Astrocyte of the hippocampus (primary cell): ENCODE measurements at regions not wholly inside any gene's neighbourhood (a gene's known extent, or its start where the extent isn't known, plus 50 kb on each side); places are given as distances from the start of the nearest gene placed in this dataset.

Experiments used
- DNase-seq: peaks from one replicate; pipeline ENCODE4 v3.0.0; 2011; ENCODE audit warnings: low read depth, low spot score

DNA sequence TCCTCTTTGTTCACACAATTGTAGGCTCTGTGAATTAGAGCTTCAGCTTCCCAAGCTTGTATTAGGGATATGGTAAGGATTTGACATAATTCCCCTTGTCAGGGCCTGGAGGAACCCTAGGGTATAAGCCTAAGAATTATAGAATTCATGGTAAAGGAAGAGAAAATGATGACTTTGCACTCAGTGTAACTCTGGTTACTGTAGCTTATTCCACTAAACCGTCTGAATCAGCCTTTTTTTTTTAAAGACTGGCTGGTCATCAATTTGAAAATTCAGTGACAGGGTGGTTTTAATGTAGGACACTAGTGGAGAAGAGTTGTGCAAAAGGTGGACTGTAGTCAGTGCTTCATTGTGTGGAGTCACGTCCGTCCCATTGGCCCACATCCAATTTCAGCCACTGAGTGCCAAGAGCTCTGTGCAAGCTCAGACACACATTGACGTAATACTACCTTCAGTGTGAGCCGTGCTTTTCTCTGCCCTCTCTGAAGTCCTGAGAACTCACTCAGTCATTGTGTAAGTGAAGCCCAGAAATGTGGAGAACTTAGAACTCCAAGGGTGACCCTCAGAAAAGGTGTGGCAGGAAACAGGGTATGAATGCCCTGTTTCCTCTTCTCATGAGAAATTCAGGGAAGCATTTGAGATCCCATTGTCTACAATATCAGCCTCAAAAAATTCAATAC is 449.8 kb downstream of the C4orf33 start:
- DNase-seq = peak; percentile 67

DNA sequence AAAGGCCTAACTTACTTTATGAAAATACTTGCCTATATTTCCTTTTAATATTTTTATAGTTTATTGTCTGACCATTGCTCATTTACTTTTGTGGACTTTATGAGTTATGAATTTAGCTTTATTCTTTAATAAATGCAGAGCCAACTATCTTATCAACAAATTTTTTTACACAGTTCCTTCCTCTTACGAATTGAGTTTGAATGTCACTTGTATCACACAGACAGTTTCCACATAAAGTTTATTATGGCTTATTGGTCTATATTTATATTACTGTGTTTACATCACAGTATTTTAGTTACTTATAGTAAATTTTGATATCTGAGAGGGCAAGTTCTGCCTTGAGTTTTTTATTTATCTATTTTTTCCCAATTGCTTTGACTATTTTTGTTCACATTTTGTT is 450.6 kb downstream of the C4orf33 start:
- DNase-seq = no peak

DNA sequence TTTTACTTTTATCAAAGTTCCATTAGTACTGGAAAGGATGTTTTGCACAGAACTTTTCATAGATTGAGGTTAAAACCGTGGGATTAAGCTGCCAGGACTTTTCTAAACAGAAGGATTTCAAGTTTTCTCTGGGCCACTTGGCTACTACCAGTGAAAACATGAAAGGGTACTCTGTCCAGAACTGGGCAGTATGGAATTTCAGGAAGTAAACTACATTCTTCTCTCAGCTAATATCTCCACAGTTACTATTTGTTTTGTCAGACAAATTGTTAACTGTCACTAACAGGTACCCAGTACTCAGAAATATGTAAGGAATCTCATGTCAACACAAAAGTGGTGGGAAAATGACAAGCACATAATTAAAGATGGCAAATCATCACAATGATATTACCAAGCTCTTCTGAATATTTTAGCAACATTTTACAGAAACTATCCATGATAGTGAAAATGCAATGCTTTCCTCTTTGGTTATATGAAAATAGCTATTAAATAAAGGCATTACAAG is 454.4 kb downstream of the C4orf33 start:
- peak; percentile 55 for DNase-seq

DNA sequence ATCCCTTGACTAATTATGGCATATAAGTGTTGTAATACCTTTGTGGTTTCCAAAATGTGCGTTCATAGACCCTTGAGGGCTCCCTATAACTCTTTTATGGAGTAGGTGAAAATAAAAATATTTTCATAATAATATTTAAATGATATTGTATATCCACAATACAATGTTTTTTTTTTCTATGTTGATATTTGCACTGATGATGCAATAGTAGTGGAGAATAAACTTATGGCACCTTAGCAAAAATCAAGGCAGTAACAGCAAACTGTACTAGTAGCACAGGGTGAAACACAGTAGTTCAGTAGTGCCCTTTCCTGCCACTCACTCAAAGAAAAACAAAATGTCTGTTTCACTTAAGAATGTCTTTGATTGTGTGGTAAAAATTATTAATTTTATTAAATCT is 465.3 kb downstream of the C4orf33 start:
- DNase-seq = no peak

DNA sequence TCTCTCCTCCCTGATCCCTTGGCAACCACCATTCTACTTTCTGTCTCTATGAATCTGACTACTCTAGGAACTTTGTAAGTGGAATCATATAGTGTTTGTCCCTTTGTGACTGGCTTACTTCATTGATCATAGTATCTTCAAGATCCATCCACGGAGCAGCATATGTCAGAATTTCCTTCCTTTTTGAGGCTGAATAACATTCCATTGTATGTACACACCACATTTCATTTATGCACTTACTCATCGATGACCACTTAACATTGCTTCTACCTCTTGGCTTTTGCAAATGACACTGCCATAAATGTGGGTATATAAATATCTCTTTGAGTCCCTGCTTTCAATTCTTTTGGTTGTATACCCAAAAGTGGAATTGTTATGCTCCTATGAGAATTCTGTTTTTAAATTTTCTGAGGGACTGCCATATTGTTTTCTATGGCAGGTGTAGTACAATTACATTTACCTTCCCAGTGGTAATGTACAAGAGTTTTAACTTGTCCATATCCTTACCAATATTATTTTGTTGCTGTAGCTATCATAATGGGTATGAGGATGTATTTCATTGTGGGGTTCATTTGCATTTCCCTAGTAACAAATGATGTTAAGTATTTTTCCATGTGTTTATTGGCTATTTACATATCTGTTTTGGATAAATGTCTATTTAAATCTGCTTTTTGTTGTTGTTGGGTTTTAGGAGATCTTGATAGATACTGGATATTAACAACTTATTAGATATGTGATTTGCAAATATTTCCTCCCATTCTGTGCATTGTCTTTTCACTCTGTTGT is 466.1 kb downstream of the C4orf33 start:
- DNase-seq = peak; percentile 7

DNA sequence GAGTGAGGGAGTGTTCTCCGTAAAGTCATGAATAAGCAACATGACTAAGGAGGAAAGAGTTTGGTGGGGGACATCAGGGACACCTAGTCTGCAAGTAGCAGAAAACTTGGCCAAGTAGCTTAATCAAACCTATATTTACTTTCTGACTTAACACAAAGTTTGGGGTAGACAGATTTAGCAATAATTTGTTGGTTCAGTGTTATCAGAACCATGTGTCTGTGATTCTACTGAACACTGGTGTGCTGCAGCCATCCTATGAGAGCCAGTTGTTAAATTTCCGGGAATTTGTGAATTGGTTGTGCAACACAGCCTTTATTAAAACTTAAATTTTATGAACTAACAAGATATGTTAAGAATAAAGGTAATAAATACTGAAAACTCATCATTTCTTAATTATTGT is 469.3 kb downstream of the C4orf33 start:
- DNase-seq = no peak

DNA sequence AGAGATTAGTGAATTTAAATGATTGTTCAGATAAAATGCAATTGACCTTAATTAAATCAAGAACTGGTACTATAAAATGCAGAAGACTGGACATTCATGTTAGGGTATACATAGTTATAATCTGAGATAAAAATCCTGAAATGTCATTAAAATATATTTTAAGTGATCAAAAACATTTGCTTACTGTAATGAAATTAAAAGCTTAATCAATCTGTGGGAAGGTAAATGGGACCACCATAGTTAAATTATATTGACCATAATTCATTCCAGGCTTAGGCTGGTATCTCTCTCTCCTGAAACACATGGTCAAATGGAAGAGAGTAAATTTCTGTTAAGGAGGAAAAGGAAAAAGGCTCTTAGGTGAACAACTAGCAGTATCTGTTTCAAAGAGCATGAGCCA is 474.4 kb downstream of the C4orf33 start:
- DNase-seq = no peak

DNA sequence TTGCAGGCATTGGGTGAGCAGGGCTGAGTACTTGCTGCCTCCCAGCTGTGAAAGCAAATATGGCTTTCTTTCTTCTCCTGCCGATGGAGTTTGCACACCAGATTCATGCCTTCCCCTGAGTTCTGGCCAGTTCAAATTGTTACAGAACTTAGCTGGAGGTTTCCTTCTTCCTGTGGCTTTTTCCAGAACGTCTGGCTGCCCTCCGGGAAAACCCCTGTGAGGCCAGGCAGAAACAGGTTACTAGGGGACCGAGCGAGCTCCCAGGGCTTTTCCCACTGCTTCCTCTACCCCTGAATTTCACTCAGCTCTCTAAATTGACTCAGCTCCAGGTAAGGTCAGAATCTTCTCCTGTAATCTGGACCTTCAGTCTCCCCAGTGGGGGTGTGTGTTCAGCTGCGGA is 482.4 kb downstream of the C4orf33 start:
- DNase-seq = no peak

DNA sequence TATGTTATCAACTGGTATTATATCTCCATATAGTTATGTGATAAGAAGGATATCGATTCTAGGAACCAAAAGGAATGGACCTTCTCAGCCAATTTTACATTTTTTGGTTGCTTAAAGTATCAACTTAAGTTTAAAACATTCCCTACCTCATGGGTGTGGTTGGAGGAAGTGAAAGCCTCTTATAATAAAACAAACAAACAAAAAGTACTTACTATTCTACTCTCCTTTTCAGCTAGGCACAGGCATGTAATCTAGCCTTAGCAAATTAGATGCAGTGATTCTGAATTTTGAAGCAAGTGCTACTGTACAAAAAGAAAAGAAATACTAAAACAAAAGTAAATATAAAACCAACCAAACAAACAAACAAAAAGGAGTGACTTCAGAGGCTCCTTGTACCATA is 485.4 kb downstream of the C4orf33 start:
- DNase-seq = no peak

DNA sequence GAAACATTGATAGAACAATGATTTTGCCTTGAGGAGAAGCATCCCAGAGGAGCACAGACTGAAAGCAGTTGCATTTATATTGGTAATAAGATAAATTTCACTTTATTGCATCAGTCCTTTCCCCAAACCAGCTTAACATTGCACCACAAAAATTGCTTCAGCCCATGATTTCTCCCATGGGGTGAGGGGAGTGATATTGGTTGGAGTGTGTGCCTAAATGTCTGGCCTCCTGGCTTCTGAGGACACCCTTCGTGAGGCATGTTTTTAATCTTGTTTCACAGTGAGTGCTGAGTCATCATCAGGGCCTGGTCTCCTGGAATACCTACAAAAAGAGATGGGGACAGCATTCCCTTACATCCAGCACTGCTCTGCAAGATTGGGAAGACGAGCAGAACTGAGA is 487.9 kb downstream of the C4orf33 start:
- no peak for DNase-seq

DNA sequence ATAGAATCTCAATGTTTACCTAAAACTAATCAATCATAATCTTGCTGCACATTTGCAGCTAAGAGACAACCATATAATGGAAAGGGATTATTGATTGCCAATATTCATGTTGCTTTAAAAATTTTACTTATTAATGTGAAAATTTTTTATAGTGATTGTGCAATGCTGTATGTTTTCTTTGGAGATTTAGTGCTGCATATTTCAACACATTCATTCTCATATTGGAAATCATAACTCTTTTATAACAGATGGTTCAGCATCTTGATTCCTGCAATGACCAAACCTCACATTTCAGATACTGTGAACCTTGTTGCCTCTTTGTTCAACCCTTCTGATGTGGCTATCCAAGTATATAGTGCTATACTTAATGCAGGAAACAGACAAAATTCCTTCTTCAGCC is 502.6 kb downstream of the C4orf33 start:
- DNase-seq = no peak

DNA sequence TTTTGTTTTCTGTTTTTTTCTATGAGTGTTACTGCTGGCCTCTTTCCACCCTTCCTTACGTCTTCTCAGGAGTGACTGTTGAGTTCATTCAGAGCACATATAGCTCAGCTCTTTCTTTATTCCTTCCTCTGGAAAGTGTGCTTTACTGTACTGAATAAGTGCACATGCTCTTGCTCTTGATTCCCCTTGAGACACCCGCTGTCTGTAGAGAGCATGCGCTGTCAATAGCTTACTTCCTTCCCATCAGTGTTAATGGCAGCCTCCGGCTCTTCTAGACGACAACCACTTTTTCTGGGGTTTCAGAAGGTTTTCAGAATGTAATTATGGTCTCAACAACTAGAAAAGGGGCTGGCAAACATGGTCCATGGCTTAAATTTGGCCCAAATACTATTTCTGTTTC is 504.9 kb downstream of the C4orf33 start:
- DNase-seq = no peak

DNA sequence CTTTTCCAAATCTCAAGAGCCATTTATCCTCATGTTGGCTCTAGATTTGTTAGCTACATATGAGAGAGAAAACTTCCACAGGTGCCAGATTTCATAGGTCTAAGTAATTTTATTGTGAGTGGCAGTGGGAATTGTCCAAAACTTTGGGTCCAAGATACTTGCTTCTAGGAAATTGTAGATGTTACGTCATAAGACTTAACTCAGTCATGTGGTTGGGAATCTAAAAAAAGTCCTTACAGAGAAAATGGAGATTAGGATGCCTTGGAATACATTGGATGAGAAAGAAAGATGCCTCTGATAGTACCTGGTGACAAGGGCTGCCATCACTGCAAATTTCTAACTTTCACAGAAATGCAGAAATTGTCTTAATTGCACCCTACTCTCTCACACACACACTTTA is 506.5 kb downstream of the C4orf33 start:
- no peak for DNase-seq

DNA sequence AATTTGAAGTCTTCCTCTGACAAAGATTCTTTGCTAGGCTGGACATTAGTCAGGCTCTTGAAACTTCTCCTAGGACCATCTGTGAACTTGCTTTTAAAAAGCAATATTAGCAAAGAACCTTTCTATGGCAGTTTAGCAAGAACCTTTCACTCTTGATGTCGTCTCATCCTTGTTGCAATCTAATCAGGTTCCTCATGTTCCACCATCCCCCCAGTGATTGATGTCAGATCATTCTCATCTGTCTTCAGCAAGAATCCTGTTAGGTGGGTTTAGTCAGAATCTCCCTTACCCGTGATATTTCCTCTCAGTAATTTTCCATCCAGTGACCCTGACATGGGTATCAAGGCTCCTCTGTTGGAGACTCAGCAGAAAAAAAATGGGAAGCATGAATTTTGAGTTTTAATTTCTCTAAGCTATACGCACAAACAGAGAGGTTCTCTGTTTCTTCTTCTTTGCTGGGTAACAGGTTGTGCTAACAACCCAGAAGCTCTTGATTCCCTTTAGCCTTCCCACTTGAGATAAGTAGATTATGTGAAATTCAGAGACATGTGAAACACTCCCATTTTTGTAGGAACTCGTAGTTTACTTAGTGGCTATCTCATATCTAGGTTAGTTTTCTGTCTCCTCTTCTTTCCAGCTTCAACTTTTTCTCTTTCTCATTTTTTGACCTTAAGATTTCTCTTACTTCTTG is 507.4 kb downstream of the C4orf33 start:
- no peak for DNase-seq

DNA sequence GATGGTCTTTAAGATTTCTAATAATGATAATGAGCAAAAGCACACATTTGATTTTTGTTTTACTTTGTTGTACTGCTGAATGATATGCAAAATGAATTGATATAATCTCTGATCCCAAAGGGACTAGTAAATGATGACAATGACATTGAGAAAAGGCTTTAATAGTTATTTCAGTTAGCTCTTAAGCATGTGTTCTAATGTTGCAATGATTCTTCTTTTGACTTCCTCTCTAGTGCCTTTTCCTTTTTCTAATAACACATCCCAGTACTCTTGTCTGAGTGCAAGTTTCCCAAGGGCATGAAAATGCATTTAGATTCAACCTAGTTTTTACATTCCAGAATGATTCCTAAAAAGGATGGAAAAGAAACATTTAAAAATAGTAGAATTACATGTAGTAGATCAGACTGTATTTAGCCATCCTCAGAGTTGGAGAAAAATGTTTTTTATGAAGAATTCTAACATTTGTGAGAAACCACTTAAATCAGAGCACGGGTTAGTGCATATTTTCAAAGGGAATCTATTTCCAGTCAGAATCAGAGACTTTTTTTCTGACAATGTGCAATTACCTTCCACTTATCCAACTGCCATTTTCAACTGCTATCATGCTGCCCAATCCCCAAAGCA is 508.8 kb downstream of the C4orf33 start:
- DNase-seq = no peak

DNA sequence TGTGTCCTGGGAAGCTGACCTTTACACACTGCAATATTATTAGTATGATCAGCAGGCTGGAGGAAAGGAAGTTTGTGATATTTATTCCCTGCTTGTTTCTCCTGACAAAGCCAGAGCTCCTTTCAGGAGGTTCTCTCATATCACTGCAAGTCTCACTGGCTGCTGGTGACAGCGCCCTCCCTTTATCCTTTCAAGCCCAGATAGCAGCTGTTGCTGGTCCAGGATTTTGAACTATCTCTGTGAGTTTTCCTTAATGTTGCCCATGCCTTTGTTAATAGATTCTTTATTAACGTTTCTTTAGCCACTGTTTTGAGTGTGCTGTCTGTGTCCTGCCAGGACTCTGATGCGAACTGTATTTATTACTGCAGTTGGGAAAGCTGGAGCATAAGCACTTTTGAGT is 518.7 kb downstream of the C4orf33 start:
- no peak for DNase-seq

DNA sequence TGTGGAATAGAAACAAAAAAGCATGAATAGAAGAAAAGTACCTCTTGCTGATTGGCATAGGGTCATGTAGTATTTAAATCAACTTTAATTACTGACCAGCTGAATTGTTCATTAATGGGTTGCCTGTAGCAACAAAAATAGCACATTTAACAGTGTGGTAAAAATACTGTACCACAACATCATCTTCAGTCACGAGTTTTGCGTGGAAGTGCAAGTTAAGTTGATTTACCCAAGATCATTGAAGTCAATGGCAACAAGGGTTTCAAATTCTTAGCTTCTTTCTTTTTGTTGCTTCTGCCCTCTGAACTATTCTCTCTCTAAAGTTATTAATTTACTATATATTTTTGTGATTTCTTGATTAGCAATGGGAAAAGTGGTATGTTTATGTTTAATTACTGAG is 526.6 kb downstream of the C4orf33 start:
- no peak for DNase-seq

DNA sequence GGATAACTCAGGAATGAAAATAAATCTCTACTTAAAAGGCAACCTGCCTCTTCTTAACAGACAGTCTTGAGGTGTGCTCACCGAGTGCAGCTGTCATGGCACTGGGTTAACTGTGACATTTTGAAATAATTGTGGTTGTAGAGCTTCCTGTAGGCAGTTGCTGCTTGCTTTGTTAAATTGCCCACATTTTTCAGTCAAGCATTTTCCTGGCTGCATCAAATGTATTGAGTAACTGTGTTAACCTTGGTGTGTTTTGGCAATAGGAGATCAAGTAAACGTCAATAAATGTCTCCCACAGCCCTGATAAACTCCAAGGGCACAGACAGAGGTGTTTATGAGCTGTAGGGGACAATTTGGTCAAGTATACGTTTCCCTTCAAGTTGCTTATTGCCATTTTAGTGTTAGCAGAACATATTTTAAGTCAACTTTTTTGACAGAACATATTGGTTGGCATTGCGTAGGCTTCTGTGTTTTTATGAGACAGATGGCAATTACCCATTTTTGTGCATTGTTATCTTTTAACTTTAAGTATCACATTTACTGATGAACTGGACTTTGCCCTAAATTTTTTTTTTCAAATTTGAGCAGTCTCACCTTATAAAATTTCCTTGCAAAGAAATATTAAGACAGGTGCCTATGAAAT is 527.4 kb downstream of the C4orf33 start:
- peak; percentile 12 for DNase-seq

DNA sequence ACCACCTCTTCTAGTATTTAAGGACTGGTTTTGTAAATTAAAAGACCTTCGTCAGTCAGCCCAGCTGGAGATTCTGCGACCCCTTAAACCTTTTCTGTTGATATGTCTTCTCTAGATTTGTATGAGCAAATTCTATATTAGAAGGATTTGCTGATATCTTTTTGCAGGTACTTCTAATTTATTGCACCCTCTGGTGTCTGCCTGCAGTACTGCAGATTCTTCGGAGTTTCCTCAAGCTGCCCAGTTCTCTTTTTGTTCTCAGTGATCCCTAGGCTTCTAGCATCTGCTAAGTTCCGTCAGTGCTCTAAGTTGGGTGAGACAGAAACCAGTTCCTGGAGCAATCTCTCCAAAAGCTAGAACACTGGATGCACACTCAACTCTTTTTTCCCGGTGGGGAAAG is 545.2 kb downstream of the C4orf33 start:
- DNase-seq = peak; percentile 71

DNA sequence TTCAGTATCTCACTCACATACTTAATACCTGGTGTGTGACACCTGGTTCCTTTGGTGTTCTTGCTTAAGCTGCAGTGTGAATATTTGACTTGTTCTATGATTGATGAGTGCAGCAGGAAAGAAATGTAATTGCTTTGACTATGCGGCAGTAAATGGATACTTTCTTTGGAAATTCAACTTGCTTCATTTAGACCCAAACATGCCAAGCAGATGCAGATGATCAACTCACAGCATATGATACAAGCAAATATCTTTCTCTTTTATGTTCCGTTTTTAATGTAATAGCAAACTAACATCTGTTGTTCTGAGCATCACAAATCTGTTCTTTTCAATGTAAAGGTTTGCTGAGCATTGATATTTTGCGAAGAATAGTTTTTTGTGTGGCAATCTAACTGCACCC is 549.5 kb downstream of the C4orf33 start:
- DNase-seq = no peak

DNA sequence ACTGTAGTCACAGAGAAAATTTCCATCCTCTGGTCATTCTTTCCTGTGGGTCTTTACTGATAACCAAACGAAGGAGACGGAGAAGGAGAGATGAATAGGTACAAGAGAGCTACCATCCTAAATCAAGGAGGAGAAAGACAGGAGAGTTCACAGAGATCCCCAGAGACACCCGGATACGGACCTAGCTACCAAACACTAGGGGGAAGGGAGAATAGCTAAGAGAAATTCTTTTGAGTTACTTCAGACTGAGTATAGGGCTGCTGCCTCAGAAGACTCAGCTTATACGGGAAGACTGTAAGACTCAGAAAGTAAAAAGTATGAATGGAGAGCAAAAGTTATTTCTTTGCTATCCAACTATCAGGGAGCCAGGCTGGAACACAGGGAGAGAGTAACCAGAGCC is 572.1 kb downstream of the C4orf33 start:
- DNase-seq = no peak

DNA sequence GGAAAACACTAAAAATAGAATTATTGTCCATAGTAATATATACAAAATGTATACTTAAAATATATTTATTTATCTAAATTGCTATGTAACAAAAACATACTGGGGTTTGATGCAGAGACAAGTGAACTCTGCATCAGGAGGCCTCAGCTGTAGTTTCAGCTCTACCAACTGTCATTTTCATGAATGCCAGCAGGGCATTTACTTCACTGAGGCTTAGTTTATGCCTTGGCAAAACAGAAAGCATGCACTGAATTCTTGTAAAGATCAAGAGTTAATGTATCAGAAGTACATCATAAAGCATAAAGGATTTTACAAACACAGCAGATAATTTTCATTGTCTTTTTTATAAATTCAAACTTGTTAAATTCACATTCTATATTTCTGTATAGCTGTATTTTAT is 577.0 kb downstream of the C4orf33 start:
- no peak for DNase-seq
